Ovary (tissue), 3 donors: ENCODE measurements at regions not wholly inside any gene's neighbourhood (a gene's known extent, or its start where the extent isn't known, plus 50 kb on each side); places are given as distances from the start of the nearest gene placed in this dataset.

Experiments used
- POLR2A ChIP-seq: fragments of 450-650 bp; IDR thresholded peaks from one replicate; pipeline ENCODE4 v1.6.1; 2017; ENCODE audit warnings: antibody characterized with exemption, mild to moderate bottlenecking, moderate library complexity
- TF ChIP-seq, protein P1 (sequence below), 3 donors: fragments of 450-650 bp in 2 of 3; fragments of 200-600 bp in 1 of 3; IDR thresholded peaks; one replicate each; pipeline versions ENCODE4 v1.5.1 to v1.8.0; 2016 to 2022; ENCODE audit warnings: antibody characterized with exemption in 3 of 3, mild to moderate bottlenecking in 1 of 3
- donor health status: DM: no; HTN: no; CAD: no.

- TF ChIP-seq, protein P1, sequence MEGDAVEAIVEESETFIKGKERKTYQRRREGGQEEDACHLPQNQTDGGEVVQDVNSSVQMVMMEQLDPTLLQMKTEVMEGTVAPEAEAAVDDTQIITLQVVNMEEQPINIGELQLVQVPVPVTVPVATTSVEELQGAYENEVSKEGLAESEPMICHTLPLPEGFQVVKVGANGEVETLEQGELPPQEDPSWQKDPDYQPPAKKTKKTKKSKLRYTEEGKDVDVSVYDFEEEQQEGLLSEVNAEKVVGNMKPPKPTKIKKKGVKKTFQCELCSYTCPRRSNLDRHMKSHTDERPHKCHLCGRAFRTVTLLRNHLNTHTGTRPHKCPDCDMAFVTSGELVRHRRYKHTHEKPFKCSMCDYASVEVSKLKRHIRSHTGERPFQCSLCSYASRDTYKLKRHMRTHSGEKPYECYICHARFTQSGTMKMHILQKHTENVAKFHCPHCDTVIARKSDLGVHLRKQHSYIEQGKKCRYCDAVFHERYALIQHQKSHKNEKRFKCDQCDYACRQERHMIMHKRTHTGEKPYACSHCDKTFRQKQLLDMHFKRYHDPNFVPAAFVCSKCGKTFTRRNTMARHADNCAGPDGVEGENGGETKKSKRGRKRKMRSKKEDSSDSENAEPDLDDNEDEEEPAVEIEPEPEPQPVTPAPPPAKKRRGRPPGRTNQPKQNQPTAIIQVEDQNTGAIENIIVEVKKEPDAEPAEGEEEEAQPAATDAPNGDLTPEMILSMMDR (IDR thresholded peaks at IDR 0.05): no peak
- TF ChIP-seq POLR2A: no peak
These were observed 147.4 kb upstream of the SDK2 start for GRCh38 chr17:73791631-73792030.
